ENCODE measurements at regions not wholly inside any gene's neighbourhood (a gene's known extent, or its start where the extent isn't known, plus 50 kb on each side); places are given as distances from the start of the nearest gene placed in this dataset.

DNA sequence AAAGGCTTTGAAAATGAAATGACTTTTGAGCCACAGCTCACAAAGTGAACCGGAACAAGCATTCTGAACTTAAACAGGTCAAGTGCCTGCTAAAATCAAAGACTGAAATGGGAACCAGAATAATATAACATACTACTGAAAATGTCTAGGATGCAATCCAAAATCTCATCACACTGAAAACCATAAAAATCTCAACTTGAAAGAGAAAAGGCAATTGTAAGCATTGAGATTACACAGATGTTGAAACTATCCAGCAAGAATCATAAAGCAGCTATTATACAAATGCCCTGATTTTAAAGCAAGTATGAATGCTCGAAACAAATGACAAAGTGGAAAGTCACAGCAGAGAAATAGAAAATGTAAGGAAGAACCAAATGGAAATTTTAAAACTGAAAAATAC lies 211.5 kb upstream of the GAS1 start:
- no peak for DNase-seq

DNA sequence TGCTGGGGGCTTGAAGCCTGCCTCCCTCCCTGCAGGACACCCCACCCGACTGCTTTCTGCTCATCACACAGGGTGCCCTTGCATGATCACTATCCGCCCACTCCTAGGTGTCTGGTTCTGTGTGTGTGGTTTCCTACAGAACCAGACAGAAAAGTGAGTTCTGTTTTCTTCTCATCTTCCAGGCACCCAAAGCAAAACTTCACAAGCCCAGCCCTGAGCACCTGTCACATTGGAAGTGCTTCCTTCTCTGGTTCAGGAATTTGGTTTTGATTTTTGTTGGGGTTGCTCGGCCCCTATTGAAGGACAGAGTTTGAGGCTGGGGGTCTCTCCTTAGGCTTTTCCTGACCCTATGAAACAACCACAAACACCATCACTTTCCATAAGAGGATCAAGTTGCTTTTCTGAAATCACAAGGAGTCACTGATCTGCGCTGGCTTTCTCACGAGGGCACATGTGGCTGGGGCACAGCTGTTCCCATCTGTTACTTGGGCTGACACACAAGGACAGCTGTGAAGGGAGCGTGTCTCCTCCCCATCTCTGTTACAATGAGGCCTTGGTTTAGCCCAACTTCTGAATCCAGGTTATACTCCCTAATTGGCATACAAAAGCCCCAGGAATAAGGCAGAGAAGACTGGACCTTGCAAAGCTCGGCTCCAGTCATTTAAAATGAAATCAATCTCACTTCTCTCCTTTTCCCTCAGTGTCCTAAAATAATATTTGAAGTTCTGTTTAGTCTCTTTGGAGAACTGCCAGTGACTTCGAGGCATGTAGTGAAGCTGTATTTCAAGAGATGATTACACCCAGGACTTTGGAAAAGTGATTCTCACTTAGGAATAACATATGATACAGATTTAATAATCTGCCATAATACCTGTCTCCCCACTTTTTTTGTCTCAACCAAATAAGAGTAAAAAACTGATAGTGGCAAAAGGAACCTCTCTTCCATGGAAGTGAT lies 213.1 kb upstream of the GAS1 start:
- no peak for DNase-seq

GRCh38 chr9:87167161-87167560 lies 219.9 kb upstream of the GAS1 start:
- no peak for DNase-seq

DNA sequence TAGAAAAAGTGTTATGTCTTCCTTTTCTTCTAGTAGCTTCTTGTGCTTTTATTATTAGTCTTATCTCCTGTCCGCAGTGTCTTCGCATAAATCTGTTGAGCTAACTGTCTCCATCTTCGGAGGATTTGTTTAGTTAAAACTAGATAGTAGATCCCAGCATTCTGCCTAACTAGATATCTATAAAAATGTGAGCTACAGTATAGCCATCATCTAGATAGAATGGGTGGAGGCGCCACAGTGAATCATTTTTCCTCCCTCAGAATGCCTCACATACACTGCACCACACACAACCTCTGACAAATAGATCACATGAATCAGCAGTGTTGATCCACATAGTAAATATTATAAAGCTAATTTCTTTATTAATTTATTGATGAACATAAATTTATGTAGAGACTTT lies 220.3 kb upstream of the GAS1 start:
- no peak for DNase-seq

- DNase-seq, result no peak
These were observed 231.0 kb upstream of the GAS1 start for GRCh38 chr9:87178302-87178701.

- no peak for DNase-seq
These were observed 232.4 kb upstream of the GAS1 start for GRCh38 chr9:87179553-87180340.

DNA sequence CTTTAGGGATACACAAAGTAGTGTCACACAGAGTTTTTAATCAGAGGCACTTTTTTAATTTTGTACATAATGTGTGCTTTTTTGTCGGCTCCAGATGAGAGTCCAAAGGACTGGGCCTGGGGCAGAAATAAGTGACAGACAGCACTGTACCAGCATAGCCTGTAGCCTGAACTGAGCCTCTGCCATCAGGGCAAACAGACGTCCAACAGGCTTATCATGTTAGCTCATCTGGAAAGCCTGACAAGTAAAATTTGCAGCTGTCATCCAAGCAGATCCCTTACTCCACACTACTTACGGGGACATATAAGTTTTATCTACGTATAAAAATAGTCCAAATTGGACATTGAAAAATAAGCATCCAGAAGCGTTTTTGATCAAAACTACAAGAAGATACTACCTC lies 233.1 kb upstream of the GAS1 start:
- DNase-seq, result no peak

GRCh38 chr9:87180841-87181240 lies 233.5 kb upstream of the GAS1 start:
- no peak for DNase-seq

GRCh38 chr9:87181670-87182069 lies 234.4 kb upstream of the GAS1 start:
- no peak for DNase-seq

DNA sequence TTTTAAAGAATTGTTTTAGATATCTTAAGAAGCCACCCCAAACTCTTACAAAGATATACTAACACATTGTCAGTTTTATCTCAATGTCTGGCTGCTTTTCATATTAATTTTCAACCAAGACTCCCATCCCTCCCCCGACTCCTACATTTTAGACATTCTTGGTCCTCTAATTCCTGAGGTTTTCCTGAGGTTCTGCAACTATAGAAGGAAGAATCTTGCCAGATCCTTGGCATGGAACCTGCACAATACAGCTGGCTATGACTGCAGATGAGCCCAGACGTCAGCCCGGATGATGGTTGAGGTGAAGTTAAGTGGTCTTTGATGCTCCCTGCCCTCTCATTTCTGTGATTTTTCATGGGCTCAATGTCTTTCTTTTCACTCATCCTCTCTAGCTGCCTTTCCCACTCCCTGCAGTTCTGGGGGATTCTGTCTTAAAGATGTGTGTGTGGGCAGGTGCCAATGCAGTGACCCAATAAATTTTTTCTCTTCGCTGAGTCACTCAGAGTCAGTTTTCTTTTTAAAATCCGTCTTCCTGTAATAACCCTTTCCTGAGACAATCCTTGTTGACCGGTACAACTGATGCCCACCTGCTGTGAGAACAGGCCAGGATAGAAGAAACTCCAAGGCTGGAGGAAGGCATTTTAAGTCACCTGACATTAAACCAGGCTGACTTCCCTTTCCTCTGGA lies 237.8 kb upstream of the GAS1 start:
- DNase-seq, result no peak

DNA sequence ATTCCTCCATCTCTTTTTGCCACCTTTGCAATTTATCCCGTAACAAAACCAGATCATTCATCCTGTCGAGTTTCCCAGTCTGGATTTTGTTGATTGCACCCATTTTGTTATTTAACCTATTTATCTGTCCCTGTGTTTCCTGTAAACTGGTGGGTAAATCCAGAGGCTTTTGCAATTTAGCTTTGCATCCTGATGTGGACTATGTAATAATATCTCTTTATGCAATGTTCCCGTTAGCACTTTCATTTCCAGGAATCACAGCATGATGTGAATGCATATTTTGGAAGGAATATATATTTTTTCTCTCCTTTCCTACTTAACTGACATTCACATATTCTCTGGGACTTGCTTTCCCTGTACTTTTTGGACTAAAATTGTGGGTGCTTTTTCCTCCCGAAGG lies 240.3 kb upstream of the GAS1 start:
- DNase-seq, result no peak

- no peak for DNase-seq
These were observed 241.7 kb upstream of the GAS1 start for GRCh38 chr9:87189006-87189405.

GRCh38 chr9:87193151-87193550 lies 245.8 kb upstream of the GAS1 start:
- DNase-seq, result no peak

DNA sequence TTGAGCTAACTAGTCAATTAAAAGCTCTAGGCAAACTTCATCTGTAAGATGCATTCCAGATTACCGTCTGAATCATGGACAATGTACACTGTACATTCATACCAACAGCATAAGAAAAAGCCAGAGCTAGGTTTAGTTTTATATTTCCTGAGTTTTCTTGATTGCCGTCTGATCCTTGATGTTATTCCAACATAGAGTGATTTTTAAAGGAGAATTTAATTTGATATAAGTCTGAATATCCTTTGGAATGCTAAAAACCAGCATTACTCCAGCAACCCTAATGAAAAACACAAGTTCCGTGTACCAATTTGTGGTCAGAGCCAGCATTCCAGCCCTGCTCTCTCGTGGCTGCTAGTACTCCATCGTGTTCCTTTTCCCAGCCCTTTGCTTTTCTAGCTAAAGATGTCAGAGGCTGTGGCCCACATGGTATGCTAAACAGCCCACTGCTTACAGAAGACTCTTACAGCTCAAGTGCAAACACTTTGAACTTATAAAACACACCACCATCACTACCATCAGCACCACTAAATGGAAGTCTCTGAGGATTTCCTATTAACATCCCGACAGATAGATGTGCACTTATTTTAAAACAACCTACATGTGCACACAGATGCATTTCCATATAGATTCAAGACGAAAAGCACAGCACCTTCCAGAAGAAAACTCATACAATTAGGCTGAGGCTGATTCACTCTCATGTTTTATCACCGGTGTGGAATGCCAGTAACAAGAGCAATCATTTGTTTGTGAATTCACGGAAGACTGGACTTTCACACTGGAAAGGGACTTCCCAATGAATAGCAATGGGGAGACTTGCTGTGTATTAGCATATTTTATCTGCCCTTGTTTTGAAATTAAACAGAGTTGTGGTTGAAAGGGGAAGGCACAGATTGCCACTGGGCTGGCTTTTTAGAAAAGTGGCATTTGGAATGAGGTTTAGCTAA lies 246.9 kb upstream of the GAS1 start:
- DNase-seq, result no peak

GRCh38 chr9:87195306-87195705 lies 248.0 kb upstream of the GAS1 start:
- no peak for DNase-seq

DNA sequence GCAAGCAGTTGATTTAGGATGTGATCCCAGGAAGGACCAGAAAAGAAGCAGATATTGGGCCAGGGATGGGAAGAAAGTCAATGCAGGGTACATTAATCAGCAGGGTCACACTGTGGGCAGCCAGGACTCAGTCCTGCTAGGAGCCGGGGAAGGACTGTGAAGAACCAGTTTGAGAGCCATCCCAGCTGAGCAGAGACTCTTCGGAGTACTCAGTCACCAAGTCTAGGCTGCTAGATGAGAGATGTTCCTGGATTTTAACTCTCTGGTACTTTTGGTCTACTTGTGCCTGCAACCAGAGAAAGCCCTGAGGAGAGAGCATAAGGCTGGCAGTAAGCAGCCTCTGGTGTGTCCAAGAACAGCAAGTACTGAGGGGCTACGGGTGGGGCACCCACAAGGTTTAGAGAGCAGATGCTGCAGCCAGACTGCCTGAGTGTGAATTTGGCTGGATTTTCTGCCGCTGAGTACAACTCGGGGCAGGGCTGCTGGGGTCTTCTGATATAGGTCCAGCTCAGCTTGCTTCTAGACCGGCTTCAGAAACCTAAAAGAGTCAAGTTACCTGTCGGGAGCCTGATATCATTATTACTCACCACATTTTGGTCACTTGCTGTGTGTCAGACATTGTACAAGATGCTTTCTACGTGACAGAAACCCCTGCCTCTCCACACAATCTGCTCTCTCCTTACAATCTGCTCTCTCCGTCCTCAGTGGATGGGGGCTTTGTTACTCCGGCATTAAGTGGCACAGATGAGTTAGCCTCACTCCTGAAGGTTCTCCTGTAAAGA lies 250.2 kb upstream of the GAS1 start:
- DNase-seq, result no peak

- DNase-seq, result no peak
These were observed 251.4 kb upstream of the GAS1 start for GRCh38 chr9:87198716-87199115.

- DNase-seq, result no peak
These were observed 252.0 kb upstream of the GAS1 start for GRCh38 chr9:87199278-87199677.

DNA sequence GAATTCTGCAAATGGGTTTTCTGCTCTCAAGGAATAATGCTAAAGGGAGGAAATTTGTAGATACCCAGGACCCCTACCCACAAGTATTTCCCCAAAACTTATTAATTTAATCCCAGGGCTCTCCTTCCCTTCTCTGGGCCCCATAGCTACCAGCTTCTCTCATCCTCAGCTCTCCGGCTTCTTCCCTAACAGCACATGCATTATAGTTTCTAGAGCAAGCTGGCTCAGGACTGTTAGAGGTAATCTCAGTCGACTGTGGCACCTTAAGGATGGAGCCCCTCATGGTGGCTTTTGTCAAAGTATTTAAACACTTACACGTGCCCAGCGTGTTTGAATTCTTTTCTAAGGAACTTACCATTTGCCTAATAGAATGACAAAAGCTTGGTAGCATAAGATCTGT lies 252.5 kb upstream of the GAS1 start:
- DNase-seq, result no peak

- no peak for DNase-seq
These were observed 254.0 kb upstream of the GAS1 start for GRCh38 chr9:87201351-87201751.

DNA sequence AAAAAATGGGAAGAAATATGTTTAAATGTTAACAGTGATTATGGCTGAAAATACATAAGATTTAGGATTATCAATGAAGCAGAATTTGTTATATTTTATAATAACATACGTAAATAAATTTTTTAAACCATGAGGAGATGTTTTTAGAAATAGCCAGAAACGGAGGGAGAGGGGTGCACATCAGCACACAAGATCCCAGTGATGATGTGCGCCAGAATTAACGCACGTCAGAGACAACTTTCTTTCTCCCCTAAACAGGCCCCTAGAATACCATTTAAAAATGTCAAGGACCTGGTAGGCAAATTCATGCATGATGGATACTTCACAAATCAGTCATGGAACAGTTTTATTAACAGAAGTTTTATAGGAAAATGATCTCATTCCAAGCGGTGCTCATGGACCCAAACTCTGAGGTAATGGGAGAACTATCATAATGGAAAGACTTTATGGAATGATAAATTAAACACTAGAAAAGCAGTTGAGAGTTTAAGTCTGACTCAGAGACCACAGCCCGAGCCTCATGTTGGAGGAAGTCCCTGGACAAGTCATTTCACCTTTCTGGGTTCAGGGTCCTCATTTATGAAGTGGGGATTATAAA lies 258.9 kb upstream of the GAS1 start:
- DNase-seq, result no peak

Data from occipital lobe (tissue), 1 donor.